ENCODE measurements at regions not wholly inside any gene's neighbourhood (a gene's known extent, or its start where the extent isn't known, plus 50 kb on each side); places are given as distances from the start of the nearest gene placed in this dataset.

- TF ChIP-seq CTCF (IDR thresholded peaks at IDR 0.05; ENCODE audit: insufficient read depth, low read length) (no peak), REST (IDR thresholded peaks at IDR 0.05; ENCODE audit: insufficient replicate concordance, low read depth) (no peak), POLR2AphosphoS5 (IDR thresholded peaks at IDR 0.05; ENCODE audit: low read depth) (no peak)
These were observed 213.1 kb upstream of the ADAMTS9 start for GRCh38 chr3:64900617-64901521.

Measured in HL-60 (cell line).